GM21786 (cell line): ENCODE measurements at regions not wholly inside any gene's neighbourhood (a gene's known extent, or its start where the extent isn't known, plus 50 kb on each side); places are given as distances from the start of the nearest gene placed in this dataset.
"Not testable (repeated sequence)": the region's sequence is repeated elsewhere in the genome, so short reads cannot be mapped to it uniquely, and the experiment has no call there.

Experiments
- ATAC-seq: cut with Tn5 transposase; IDR thresholded peaks from one replicate; pipeline ENCODE4 v1.9.1; 2021; ENCODE audit not compliant: unreplicated experiment

GRCh38 chr15:62404194-62404985 is 239.3 kb upstream of the C2CD4B start:
- ATAC-seq, result no peak

DNA sequence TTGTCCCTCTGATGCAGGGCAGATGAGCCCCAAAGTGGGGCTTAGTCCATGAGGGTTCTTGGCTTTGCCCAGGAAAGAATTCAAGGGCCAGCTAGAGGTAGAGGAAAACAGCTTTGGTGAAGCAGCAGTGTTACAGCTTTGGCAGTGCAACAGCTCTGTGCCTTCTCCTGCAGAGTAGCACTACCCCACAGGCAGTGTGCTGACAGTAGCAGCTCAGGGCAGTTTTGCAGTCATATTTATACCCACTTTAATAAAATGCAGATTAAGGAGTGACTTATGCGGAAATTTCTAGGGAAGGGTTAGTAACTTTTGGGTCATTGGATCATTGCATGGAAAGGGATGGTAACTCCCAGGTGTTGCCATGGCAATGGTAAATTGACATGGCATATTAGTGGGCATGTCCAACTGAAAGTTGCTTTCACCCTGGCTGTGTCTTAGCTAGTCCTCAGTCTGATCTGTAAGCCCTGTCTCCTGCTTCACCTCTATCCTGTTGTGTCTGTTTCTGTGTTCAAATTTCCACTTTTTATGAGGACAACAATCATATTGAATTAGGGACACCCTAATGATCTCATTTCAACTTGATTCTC is 241.3 kb upstream of the C2CD4B start:
- no peak for ATAC-seq

- ATAC-seq, result no peak
Observed at GRCh38 chr15:62407216-62407615, 242.1 kb upstream of the C2CD4B start.

DNA sequence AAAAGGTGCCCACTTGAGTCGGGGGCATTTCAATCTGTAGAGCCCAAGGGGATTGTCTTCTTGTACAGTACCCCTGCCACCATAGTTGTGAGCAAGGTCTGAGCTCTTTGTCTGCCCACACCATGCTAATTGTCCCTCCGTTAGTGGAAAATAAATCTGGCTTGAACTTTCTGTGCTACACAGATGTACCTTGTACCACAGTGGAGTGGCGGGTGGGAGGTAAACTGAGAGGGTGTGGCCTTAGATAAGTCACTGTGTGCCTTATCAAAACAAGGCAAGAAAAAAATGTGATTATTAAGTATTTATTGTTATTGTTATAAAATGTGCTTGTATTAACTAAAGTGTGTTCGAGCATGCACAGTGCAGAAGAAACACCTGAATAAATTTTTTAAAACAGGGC is 242.9 kb upstream of the C2CD4B start:
- ATAC-seq, result no peak

DNA sequence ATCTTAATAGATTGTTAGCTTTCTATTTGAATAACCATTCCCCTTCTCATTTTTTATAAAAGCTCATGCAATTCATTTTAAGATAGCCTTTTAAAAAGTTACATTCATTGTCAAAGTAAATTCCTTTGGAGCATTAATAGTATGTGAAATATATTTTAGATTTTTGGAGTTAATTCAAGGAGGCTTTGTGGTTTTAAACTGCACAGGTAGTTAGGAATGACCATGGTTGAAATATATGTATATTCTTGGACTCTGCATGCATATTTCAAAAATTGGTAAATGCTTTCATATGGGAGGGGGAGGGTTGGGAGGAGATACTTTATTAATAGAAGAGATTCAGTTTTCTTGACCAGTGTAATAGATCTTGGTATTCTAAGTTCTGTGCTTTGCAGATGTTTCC is 244.4 kb upstream of the C2CD4B start:
- no peak for ATAC-seq

DNA sequence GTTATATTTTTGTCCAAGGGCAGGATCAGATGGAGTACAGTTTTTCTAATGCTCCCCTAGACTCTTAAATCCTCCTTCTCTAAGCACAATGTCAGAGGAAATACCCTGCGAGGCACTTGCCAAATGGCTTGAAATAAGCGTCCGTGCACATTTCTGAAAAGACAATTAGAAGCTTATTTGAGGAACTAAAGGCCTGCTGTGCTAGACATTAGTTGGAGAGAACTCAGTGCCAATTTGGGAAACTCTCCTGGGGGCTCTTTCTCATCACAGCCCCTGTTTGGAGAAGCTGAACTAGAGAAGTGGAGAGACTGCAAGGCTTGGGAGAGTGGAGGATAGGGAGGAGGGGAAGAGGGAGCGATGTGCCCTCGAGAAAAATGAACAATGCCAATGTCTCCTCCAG is 247.6 kb upstream of the C2CD4B start:
- ATAC-seq, result no peak

- no peak for ATAC-seq
Observed at GRCh38 chr15:62413153-62413552, 248.1 kb upstream of the C2CD4B start.

DNA sequence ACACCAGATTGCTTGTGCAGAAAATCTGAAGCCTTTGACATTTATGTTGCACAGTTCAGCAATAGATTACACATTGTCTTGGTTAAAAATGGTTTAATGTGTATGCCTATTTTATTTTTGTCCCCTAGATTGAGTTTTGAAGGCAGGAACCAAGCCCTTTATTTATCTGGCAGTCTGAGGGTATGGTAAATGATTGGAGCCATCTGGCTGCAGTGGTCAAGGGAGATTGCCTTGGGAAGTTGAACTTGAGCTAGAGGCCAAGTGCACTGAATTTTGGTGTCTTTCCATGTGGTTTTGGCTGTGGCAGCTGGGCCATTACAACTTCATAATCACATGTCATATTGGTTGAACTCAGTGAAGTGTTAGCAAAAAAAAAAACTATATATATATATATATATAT is 248.7 kb upstream of the C2CD4B start:
- no peak for ATAC-seq

DNA sequence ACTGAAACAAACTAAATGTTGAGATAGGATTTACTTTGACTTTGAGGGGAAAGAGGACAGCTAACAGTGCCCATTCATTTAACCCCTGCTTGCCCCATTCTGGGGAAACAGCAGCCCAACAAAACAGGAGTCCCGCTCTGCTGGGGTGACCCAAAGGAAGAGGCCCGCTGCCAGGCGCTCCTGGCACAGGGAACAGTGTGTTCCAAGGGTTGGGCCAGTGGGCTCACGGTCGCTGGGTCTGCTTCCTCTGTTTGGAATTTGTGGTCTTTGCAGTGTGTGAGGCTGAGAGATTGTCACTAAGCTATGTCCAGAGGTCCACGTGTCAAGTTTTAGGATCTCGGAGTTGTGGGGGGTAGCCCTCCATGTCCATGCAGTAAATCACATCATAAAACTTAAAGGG is 250.4 kb upstream of the C2CD4B start:
- ATAC-seq, result no peak

- ATAC-seq, result no peak
Observed at GRCh38 chr15:62416526-62416925, 251.4 kb upstream of the C2CD4B start.

GRCh38 chr15:62417439-62417838 is 252.4 kb upstream of the C2CD4B start:
- ATAC-seq, result no peak

- ATAC-seq, result not testable (repeated sequence)
Observed at GRCh38 chr15:62418496-62418895, 253.4 kb upstream of the C2CD4B start.

DNA sequence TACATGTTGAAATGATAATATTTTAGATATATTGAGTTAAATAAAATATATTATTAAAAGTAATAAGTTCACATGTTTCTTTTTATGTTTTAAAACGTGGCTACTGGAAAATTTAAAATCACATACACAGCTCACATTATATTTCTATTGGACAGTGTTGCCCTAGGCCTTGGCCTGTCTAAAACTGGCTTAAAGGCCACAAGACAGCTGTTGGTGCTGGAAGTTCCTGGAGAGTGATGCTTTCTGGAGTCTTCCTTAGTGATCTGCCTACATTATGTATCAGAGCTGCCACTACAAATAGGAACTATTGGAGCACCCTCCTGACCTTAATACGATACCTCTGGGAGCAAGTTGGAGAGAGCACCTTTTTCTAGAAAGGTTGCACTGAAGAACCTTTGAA is 254.1 kb upstream of the C2CD4B start:
- no peak for ATAC-seq

DNA sequence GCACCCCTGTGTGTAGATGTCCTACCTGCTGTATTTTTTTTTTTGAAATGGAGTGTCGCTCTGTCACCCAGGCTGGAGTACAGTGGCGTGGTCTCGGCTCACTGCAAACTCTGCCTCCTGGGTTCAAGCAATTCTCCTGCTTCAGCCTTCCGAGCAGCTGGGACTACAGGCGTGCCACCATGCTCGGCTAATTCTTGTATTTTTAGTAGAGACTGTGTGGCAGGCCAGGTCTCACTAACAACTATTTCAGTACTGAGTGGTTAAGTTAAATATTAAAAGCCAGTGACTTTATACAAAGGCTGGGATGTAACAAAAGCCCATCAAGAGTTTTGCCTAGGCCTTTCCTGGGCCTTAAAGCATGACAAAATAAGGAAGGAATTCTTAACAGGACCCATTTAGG is 255.3 kb upstream of the C2CD4B start:
- ATAC-seq, result not testable (repeated sequence)

GRCh38 chr15:62421289-62421688 is 256.2 kb upstream of the C2CD4B start:
- no peak for ATAC-seq

DNA sequence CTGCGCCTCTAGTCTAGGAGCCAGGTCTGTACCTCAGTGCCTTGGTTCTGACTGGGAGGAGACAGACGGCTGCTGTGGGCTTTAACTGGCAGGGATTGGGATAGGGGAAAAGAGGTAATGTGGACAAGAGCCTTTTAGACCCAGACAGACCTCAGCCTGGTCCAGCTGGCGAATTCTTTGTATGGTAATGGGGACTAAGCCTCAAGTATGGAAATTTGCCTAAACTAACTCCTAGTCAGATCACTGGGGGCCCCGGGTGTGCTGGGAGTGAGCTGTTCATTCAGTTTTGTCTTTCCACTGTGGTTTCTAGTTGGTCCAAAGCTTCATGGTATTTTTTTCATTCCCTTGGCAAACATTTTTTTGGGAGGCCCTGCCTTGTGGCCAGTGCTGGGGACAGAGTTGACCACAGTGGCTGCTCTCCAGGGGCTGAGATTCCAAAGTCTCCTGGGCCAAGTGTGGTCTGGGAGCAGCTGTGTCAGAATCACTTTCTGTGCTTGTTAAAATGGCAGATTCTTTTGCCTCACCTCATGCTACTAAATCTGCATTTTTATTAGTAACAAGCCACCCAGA is 261.4 kb upstream of the C2CD4B start:
- ATAC-seq, result no peak

DNA sequence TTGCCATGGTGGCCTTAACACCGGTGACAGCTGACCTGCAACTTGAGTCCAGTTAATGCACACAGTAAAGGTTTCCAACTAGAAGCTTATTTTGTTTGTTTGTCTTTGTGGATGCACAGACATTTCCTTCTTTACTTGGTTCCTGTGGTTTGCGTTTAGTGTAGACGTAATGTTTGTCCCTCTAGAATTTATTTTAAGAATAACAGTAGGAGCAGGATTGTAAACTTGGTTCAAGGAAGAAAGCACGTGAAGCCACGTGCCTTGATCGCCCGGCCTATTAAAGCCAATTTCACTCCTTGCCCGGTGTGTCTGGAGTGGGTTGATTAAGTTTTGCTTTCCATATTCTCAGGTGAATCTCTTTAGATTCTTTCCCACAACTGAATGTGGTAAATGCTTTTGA is 263.2 kb upstream of the C2CD4B start:
- no peak for ATAC-seq

- ATAC-seq, result no peak
Observed at GRCh38 chr15:62428851-62429598, 263.9 kb upstream of the C2CD4B start.

DNA sequence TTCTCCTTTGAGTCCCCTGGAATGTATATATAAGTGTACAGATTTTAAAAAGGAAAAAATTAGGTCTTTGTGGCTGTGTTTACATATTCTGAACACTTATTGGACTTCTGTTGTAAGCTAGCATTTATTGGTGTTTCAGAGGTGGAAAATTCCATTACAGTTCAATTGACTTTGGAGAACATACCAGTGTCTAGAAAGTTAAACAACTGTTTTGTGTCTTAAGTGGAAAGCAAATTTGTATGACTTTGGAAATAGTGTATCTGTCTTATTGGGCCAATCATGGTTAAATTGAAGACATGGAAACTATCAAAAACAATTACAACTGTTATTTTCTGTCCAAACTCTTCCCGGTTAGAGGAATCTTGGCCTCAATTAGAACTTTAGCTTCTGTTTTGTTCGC is 265.0 kb upstream of the C2CD4B start:
- ATAC-seq, result no peak

- ATAC-seq, result no peak
Observed at GRCh38 chr15:62430552-62430951, 265.5 kb upstream of the C2CD4B start.

- no peak for ATAC-seq
Observed at GRCh38 chr15:62431008-62431797, 266.1 kb upstream of the C2CD4B start.
